GM12873 (cell line): ENCODE measurements at regions not wholly inside any gene's neighbourhood (a gene's known extent, or its start where the extent isn't known, plus 50 kb on each side); places are given as distances from the start of the nearest gene placed in this dataset.

ENCODE experiments used
- CTCF ChIP-seq: IDR thresholded peaks from 2 replicates; pipeline ENCODE4 v1.5.1; 2012; ENCODE audit warnings: low read depth, mild to moderate bottlenecking, moderate library complexity, low read length, control low read depth; ENCODE audit not compliant: insufficient read depth; ENCODE audit errors: missing control alignments

GRCh38 chr3:157820157-157820517 lies 286.1 kb downstream of the SHOX2 start:
- TF ChIP-seq CTCF: no peak

- TF ChIP-seq CTCF: no peak
Measured at GRCh38 chr3:157819270-157820156, 286.7 kb downstream of the SHOX2 start.

- TF ChIP-seq CTCF: no peak
Measured at GRCh38 chr3:157816896-157817295, 289.3 kb downstream of the SHOX2 start.

- TF ChIP-seq CTCF: no peak
Measured at GRCh38 chr3:157816296-157816695, 289.9 kb downstream of the SHOX2 start.

- TF ChIP-seq CTCF: no peak
Measured at GRCh38 chr3:157815739-157816138, 290.5 kb downstream of the SHOX2 start.

GRCh38 chr3:157810924-157811718 lies 295.1 kb downstream of the SHOX2 start:
- no peak for TF ChIP-seq CTCF

- no peak for TF ChIP-seq CTCF
Measured at GRCh38 chr3:157807280-157807679, 298.9 kb downstream of the SHOX2 start.
